ENCODE measurements at regions not wholly inside any gene's neighbourhood (a gene's known extent, or its start where the extent isn't known, plus 50 kb on each side); places are given as distances from the start of the nearest gene placed in this dataset.

DNA sequence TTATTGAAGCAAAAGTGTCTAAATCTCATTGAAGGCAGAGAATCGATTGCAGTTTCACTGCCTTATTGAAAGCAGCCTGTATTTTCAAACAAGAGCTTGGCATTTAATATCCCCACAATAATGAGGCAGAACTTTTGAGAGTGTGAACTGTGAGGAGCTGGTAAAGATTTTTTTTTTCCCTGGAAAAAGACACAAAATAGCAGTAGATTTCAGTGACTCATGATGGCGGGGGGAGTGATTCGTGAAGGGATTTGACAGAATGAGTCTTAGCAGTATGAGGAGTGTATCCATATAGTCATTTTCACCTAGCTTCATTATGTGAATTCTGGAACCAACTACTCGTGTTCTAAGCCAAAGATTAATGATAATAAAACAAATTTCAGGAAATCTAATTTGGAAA is 242.9 kb downstream of the ARL6IP6 start:
- no peak for DNase-seq

DNA sequence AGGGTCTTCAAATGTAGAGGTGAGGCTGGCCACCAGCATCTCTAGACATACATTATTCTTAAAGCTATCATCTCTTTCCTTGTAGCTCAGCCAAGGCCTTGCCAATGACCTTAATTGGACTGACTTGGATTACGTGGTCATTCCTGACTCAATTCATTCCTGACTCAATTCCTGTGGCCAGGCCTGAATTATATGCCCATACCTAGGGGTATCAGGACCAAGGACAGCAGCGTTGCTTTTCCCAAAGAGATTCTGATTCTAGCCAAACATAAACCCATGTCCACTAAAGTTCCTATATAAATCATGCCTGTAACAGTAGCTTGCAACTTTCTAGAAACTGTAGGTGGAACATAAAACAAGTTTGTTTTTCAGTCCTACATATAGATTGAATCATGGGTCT is 231.7 kb downstream of the ARL6IP6 start:
- no peak for DNase-seq

DNA sequence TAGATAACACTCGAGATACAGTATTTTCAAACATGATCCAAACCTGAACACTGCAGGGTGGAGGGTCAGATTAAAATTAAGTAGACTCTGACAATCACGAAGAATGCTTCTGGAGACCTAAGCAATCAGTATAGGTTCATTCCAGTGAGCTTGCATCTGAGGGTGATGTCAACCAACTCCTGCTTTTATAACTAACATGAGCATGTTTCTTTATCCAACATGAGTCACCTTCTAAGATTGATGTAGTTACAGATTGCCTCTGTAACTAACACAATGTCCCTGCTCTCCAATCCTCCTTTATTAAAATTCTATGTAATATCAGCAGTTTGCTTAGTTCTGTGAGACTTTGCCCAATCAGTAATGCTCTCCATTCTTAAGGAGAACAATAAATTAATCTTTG is 225.7 kb downstream of the ARL6IP6 start:
- no peak for DNase-seq

DNA sequence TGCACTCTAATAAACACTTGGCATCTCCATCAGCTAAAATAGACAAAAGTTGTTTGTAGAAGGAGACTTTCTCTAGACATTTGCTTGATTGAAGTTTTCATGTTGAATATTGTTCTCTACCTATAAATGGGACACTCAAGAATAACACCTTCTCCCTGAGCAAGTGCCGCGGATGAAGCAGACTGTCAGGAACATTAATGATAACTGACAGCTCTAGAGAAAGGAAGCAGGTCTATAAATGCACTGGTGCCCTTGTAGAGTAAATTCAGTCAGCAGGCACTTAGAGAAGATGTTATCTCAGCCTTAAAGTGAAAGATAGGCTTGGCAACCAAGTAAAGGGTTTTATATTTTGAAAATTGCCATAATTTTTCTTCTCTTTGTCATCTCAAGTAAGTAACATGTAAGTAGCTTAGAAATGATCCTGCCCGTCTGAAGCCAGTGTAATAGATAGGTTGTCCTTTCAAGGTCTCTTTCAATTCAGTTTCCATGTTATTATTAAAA is 224.6 kb downstream of the ARL6IP6 start:
- no peak for DNase-seq

DNA sequence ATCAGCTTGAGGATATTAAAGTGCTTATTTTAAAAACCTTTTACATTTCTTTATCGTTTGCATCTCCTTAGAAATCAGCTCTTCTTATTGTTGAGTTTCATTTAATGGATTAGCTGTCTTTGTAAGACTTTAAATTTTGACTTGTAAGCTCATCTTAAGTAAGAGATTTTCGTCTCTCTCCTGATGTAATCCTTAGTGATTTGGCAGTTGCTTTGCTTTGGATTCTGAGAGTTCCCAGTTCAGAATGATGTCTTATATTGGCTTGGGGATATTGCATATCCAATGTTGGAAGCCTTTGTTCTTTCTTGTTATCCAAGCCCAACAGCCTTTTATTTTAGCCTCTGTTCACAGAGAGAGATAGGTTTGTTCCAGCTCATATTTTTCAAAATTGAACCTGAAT is 212.1 kb downstream of the ARL6IP6 start:
- DNase-seq: no peak

DNA sequence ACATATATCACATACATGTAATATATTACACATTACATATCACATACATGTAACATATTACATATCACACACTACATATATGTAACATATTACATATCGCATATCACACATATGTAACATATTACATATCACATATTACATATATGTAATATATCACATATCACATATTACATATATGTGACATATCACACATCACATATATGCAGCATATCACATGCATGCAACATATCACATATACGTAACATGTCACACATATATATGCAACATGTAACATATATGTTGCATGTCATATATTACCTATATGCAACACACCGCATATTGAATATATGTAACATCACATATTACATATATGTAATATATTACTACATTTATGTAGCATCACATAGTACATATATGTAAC is 211.2 kb downstream of the ARL6IP6 start:
- DNase-seq: no peak

DNA sequence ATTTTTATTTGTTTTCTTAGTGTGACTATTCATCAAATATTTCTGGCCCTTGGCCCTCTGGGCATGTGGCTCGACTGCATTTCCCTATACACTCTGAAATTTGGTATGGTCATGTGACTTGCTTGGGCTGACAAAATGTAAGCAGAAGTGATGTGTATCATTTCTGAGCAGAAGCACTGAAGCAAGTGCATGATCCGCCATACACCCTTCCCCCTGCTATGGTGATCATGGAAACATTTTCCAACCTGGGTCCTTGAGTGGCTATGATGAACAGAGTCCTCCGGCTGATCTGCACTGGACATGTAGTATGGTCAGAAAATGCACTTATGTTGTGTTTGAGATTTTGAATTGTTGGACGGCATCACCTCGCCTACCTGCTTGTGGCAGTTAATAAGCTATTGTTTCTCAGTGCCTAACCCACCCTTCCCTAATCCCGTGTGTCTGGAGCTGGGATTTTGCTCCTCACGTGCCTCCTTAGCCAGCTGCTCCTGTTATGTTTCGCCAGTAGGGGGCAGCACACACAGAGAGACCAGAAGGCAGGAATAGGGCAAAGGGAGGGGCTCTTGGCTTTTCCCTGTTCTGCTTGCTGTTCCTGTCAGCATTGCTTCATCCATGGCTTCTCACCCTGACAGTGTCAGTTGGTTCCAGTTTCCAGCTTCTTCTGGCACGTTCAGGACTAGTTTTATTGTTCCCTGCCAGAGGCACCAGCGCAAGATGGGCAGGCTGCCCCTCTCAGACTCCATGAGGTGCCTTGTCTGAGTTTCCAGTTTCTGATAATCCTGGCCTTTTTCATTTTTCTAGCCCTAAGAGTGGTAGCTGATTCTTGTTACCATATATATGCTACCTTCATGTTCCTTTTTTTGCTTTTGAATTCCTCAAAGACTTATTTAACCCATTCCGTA is 207.4 kb downstream of the ARL6IP6 start:
- DNase-seq: peak; percentile 70 to 73 (median 71)

DNA sequence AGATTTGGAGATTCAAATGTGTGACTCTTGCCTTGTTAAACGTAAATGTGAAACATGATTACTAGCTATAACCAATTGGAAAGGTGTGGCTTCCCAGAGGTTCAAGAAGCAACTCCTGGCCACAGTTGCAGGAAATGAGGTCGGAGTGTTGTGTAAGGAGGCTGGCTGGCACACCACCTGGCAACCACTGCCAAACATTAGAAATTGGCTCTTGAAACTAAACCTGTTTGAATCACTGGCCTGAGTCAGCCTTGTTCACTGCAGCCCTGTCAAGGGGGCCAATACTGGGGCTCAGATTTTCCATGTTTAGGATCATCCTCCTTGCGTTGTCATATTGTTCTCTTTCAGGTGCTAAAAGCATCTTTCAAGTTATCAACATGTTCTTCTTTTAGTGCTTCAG is 206.3 kb downstream of the ARL6IP6 start:
- DNase-seq: no peak

DNA sequence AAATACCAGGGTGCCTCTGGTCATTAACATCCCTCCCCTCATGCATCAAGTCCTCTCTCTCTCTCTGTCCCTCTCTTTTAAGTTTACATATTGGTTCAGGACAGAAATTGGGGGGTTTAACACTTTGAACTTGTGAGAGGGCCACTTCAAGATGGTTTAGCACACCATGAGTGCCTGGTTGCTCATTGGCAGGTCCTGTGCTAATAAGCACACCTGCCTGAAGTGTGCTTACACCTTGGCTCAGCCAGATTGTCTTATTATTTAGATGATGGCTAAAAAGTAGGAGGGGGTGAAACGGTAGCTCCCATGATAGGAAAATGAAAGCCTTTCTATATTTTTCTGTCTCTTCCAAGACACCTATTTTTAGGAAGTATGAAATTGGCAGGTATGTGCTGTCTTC is 205.8 kb downstream of the ARL6IP6 start:
- DNase-seq: no peak

DNA sequence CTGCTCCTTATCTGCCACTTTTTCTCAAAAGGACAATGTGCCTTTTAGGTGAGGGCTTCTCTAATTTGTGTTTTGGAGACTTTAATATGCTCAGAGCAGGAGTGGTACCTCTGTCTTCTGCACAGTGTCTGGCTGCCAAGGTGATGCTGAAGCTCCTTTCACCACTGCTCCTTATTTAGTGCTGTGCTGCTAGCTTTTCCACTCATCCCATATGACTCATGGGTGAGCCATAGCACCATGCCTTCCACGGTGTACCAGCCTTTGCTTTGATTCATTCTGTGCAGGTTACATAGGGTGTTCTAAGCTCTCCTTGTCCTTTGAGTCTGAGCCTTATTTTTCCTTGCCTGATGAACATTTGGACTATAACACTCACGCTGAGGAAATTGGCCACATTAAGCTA is 202.4 kb downstream of the ARL6IP6 start:
- no peak for DNase-seq

DNA sequence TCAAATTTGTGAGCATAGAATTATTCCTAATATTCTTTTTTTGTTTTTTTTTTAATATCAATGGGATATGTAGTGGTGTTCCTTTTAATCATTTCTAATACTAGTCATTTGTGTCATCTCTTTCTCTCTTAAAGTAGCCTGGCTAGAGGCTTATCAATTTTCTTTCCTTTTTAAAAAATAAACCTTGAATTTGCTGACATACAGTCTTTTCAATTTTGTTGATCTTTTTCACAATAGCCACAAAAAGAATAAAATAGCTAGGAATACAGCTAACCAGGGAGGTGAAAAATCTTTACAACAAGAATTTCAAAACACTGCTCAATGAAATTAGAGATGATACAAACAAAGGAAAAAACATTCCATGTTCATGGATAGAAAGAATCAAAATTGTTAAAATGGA is 192.6 kb downstream of the ARL6IP6 start:
- DNase-seq: no peak

DNA sequence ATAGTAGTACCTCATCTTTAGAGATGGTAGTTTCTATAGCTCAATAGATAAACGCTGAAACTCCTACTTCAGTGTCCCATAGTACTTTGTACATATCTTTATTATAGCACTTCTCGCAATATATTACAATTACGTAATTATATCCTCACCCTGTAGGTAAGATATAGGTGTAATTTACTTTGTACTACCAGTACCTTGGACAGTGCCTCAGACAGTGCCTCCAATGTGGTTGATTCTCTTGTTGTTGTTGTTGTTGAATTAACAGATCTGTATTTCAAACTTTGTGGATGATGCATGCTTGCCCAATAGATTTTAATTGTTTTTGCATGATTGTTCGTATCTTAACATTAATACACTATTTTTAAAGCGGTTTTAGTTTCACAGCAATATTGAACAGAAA is 188.6 kb downstream of the ARL6IP6 start:
- DNase-seq: no peak

DNA sequence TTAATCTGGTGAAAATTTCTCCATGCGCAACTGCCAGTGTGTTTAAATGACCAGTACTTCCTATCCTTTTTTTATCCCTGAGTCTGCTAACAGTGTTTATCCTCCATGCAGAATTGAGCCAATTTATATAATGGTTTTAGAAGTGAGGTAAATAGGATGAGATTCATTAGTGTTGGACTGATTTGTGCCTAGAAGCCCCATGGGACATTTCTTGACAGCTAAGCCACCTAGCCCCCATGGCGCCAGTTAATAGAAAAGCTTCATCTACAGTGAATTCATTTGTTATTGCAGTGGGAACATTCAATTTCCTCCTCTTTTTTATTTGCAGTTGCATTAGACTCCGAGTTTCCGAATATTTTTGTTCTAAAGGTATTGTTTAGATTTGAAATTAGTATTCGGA is 175.6 kb downstream of the ARL6IP6 start:
- no peak for DNase-seq

DNA sequence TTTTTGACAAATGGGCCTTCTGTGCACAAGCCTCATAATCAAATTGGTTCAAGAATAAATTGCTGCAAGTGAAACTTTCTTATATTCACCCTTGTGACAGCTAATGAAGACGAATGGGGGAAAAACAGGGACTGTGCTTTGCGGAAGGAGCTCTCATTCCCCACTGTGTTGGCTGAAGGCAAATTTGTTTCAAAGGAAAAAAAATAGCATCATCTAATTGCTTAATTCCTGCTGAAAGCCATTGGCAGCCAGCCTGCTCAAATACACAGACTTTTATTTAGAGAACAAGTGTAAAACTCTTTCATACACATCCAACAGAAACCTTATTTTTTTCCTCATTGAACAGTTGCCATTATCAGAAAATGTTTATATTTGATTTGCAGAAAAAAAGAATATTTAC is 172.3 kb downstream of the ARL6IP6 start:
- no peak for DNase-seq

DNA sequence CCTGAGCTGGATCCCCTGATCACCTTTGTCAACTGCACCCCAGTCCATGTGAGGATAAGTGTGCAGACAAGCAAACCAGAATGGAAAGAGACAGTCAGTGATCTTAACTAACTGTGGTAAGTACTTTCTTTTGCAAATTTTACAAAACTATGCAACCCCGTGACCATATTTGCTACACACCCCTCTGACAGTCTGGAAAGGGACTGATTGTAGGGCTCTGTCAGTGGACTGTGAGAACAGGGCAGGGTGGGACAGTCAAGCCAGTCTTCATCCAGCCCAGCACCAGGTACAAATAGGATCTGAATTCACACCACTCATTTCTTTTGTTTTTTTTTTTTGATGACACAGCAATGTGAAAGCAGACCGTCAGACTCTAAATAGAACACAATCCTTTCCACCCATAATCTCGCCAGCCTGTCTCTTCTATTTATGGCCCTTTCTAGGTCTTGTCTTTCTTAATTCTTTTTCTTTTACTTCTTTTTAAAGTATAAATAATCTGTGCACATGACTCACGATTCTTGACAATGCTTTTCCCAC is 165.6 kb downstream of the ARL6IP6 start:
- DNase-seq: no peak

DNA sequence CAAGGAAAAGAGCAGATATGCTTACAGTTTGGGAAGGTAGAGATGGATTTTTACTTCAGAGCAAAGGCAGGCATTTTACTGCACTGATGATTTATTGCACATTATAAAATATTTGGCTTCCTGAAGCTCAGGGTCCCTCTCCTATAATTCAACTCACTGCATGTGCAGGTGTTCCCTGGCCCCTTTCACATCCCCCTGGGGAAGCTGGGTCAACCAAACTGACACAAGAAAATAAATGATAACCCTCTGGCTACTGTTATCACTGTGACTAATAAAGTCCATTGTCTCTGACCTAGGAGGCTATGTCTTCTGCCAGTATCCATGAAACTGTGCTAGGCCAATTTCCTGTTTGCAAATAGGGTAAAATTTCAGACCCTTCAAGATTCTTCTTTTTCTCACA is 163.1 kb downstream of the ARL6IP6 start:
- DNase-seq: no peak

DNA sequence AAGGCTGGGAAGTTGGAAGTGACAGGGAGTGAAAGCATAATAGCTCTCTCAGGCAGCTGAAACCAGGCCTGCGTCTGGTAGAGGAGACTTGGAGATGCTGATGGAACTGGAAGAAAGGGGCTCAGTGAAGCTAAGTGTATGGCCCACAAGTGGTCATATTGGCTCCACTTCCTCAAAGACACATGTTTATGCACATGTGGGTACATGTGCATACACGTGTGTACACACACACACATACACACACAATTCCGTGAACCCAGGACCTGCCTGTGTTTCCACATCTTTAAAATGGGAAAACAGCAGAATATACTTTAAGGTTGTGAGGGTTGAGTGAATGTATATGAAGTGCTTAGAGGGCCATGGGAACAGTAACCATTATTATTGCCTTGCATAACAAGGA is 160.9 kb downstream of the ARL6IP6 start:
- no peak for DNase-seq

DNA sequence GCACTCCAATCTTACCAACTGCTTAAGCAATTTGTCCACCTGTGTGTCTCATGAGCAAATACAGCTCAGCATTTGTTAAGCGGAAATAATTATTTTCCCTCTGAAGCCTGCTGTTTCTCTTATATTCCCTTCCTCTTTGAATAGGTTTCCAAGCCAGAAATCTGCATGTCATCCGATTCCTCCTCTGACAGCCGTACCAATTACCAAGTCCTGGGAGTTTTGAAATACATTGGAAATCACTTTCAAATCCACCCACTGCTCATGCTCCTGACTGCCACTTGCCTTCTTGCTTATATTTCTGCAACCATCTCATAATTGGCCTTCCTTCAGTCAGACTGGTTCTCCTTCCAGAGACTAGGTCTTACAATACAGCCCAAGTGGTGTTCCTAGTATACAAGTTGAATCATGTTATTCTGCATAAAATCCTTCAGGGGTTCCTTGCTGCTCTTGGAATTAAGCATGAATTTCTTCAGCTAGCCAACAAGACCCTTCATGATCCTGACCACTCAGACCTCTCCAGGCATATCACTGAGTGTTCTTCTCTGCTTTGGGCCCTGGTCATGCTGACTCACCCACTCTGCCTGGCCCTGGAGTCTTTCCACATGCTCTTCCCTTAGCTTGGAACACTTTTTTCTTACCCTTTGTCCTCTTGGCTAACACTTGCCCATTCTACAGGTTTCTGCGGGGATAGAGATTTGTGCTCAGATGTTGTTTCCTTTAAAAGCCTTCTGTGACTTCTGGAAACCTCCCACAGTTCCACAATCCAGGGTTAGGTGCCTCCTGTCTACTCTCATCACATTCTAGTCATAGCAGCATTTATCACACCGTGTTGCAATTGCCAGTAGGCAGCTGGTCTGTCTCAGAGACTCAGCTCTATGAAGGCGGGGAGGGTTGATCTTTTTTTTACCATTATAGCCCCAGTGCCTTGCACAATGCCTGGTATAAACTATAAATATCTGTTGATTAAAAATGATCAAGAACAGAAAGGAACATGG is 157.6 kb downstream of the ARL6IP6 start:
- no peak for DNase-seq

DNA sequence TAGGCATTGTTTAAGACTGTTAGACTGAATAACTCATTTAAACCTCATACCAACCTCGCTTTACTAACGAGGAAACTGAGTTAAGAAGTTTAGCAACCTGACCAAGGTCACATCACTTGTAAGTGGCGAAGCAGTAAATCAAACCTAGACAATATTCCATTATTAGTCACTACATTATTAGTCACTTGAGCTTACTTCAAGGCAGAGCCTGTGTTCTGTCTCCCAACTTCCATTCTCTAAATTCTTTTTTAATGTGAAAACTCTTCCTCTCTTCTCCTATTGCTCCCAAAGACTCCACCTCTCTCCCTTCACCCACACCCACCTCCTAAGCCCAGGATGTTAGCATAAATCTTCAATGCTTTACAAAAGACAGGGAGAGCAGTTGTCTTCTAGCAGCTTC is 156.5 kb downstream of the ARL6IP6 start:
- DNase-seq: no peak

DNA sequence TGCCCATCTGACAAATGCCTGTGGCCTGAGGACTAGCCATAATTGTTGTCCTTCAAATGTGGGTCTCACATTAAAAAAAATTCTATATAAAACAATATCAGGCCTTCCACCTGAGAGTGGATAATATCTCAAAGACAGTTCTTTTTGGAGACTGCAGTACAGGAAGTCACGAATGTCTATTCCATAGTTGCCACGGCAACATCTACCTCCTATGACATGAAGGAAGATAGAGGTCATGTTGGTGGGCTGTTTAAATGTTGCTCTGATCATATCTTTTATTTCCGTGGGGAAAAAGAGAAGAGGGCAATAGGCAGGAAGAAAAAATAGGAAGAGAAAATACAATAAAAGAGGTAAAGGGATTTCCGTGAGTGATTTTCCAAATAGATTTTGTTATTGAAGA is 151.8 kb downstream of the ARL6IP6 start:
- DNase-seq: no peak

DNA sequence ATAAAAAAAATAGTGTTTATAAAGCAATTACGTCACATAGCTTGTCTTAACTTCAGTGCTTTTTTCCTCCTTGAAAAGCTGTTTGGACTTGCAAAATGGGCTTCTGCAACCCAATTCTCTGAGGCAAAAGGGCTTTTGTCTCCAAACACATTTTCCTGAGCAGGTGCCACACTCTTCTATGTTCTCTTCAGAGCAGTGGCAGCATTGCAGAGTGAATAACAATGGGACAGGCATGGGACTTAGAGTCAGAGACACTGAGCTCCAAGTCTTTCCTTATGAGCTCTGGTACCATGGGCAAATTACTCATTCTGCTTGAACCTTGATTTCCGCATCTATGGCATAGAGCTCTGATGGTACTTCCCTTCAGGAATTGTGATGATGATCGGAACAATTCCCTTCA is 149.0 kb downstream of the ARL6IP6 start:
- DNase-seq: no peak

DNA sequence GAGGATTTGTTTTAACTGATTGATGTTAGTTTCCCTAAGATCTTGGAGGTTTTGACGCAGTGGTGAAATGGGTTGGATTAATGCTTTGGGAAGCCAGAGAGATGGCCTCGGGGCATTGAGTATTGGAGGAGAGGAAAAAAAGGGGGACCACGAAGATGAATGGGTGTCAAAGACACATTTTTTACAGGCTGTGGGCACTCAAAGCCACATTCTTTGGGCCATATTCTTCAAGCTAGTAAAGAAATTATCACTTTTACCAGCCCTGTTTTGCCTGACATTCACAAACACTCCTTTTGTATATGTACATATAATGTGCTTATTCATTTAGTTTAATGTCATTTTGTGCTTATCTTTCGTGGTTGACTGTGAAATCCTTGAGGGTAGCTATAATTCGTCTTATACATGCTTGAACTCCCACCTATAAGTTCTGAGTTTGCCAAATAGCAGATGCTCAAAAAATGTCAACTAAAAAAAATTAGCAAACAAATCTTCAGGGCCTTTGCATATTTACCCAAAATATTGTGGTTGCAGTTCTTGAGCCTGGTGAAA is 146.3 kb downstream of the ARL6IP6 start:
- DNase-seq: no peak

DNA sequence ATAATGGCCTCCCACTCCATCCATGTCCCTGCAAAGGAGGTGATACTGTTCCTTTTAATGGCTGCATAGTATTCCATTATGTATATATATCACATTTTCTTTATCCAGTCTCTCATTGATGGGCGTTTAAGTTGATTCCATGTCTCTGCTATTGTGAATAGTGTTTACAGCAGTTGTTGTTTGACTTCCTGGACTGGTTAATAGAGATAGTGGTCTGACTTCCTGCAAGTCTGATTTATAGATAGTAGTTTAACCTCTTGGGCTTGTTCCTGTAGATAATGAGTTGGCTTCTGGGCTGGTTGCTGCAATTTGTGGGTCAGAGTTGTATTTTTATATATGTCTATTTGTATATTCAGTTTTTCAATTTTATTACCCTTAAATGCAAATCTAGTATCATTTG is 145.4 kb downstream of the ARL6IP6 start:
- no peak for DNase-seq
